SK-N-SH (cell line): ENCODE measurements at regions not wholly inside any gene's neighbourhood (a gene's known extent, or its start where the extent isn't known, plus 50 kb on each side); places are given as distances from the start of the nearest gene placed in this dataset.

Experiments used
- CTCF ChIA-PET: fragments of 300-600, 350-600 bp; formaldehyde crosslinking; extraction: SDS; loops from one replicate; lab custom pipeline; 2021; lab: Yijun Ruan, JAX
- POLR2A ChIA-PET: fragments of 350-600 bp; sonication (Branson Sonifier 250); formaldehyde crosslinking; extraction: SDS; loops from one replicate; lab custom pipeline; 2020; ENCODE audit warnings: antibody characterized with exemption, inconsistent platforms; lab: Yijun Ruan, JAX
- DNase-seq: peaks from one replicate; pipeline ENCODE4 v3.0.0; 2012
- H2AFZ ChIP-seq: fragments of 200-600 bp; sonication (generic); 2 replicates; pipeline ENCODE4 v1.8.1; 2016; ENCODE audit warnings: antibody characterized with exemption, mild to moderate bottlenecking, low read depth
- H3F3A ChIP-seq: fragments of 200-600 bp; sonication (generic); replicated peaks from 2 replicates; pipeline ENCODE3; 2016; ENCODE audit warnings: antibody characterized with exemption, mild to moderate bottlenecking; ENCODE audit not compliant: insufficient read depth
- H3K27ac ChIP-seq, 2 experiments: fragments of 200-500 bp in 1 of 2; fragments of 200-600 bp in 1 of 2; sonication (Bioruptor generic) in 1 of 2; sonication (generic), shearing (Covaris generic) in 1 of 2; 2 replicates each; pipeline versions ENCODE4 v1.5.1 to v1.6.1; 2014 to 2016; ENCODE audit warnings: low read depth in 2 of 2, inconsistent platforms in 1 of 2, low read length in 1 of 2, mild to moderate bottlenecking in 1 of 2, mixed read lengths in 1 of 2
- H3K27me3 ChIP-seq: fragments of 200-600 bp; sonication (generic), shearing (Covaris generic); 2 replicates; pipeline ENCODE4 v1.6.1; 2016; ENCODE audit warnings: mixed run types; ENCODE audit not compliant: insufficient read depth
- H3K36me3 ChIP-seq, 2 experiments: fragments of 200-500 bp in 1 of 2; fragments of 200-600 bp in 1 of 2; sonication (Bioruptor generic) in 1 of 2; sonication (generic) in 1 of 2; replicated peaks in 1 of 2; 2 replicates each; pipeline versions ENCODE3 to v1.5.1; 2014 to 2016; ENCODE audit warnings: low read length in 1 of 2, mild to moderate bottlenecking in 1 of 2; ENCODE audit not compliant: insufficient read depth in 2 of 2, control insufficient read depth in 1 of 2
- H3K4me1 ChIP-seq, 2 experiments: fragments of 200-500 bp in 1 of 2; fragments of 200-600 bp in 1 of 2; sonication (Bioruptor generic) in 1 of 2; sonication (generic), shearing (Covaris generic) in 1 of 2; 2 replicates each; pipeline versions ENCODE4 v1.5.1 to v1.6.1; 2014 to 2016; ENCODE audit warnings: low read depth in 1 of 2, low read length in 1 of 2, mixed run types in 1 of 2; ENCODE audit not compliant: insufficient read depth in 2 of 2, control insufficient read depth in 1 of 2
- H3K4me2 ChIP-seq: fragments of 200-600 bp; sonication (generic), shearing (Covaris generic); 2 replicates; pipeline ENCODE4 v1.6.1; 2017; ENCODE audit warnings: mixed run types
- H3K4me3 ChIP-seq, 2 experiments: fragments of 200-500 bp in 1 of 2; fragments of 200-600 bp in 1 of 2; sonication (Bioruptor generic) in 1 of 2; sonication (generic), shearing (Covaris generic) in 1 of 2; 2 replicates each; pipeline versions ENCODE4 v1.5.1 to v1.8.1; 2014 to 2016; ENCODE audit warnings: low read depth in 2 of 2, inconsistent platforms in 1 of 2, low read length in 1 of 2, mild to moderate bottlenecking in 1 of 2, mixed read lengths in 1 of 2, moderate library complexity in 1 of 2
- H3K79me2 ChIP-seq: fragments of 200-600 bp; sonication (generic); 2 replicates; pipeline ENCODE4 v1.8.1; 2017; ENCODE audit warnings: mild to moderate bottlenecking; ENCODE audit not compliant: insufficient read depth
- H3K9ac ChIP-seq: fragments of 200-600 bp; sonication (generic); 2 replicates; pipeline ENCODE4 v1.6.1; 2017; ENCODE audit warnings: mixed run types
- H3K9me2 ChIP-seq: fragments of 200-600 bp; sonication (generic); 2 replicates; pipeline ENCODE4 v1.6.1; 2017; ENCODE audit warnings: mixed run types
- H3K9me3 ChIP-seq: fragments of 200-600 bp; sonication (generic); 2 replicates; pipeline ENCODE4 v1.6.1; 2017; ENCODE audit warnings: mixed run types, mild to moderate bottlenecking, moderate library complexity
- H4K20me1 ChIP-seq: fragments of 200-600 bp; sonication (generic); 2 replicates; pipeline ENCODE4 v1.6.1; 2017; ENCODE audit warnings: mild to moderate bottlenecking, mixed run types; ENCODE audit not compliant: insufficient read depth
- CTCF ChIP-seq: fragments of 200-600 bp; sonication (generic); IDR thresholded peaks from 2 replicates; pipeline ENCODE4 v1.6.1; 2017; ENCODE audit warnings: antibody characterized with exemption, mild to moderate bottlenecking, moderate library complexity
- GATA2 ChIP-seq: sonication (generic); formaldehyde crosslinking; IDR thresholded peaks from 2 replicates; pipeline ENCODE4 v1.5.0; 2020; ENCODE audit warnings: mild to moderate bottlenecking, missing genetic modification reagents
- IRF3 ChIP-seq: fragments of 150-350 bp; IDR thresholded peaks from 2 replicates; pipeline ENCODE4 v1.6.1; 2016; ENCODE audit warnings: mild to moderate bottlenecking, low read depth, low read length
- PBX3 ChIP-seq: IDR thresholded peaks from 2 replicates; pipeline ENCODE4; 2012
- RAD21 ChIP-seq: IDR thresholded peaks from 2 replicates; pipeline ENCODE4 v1.6.1; 2012; ENCODE audit warnings: mild to moderate bottlenecking, low read length
- RCOR1 ChIP-seq: fragments of 150-350 bp; IDR thresholded peaks from 2 replicates; pipeline ENCODE4 v1.6.1; 2017; ENCODE audit warnings: antibody characterized with exemption, low read length
- SIN3A ChIP-seq: IDR thresholded peaks from 2 replicates; pipeline ENCODE4 v1.6.1; 2012; ENCODE audit warnings: low read depth, mild to moderate bottlenecking, low read length, moderate library complexity, borderline replicate concordance
- SMC3 ChIP-seq: IDR thresholded peaks from 2 replicates; pipeline ENCODE4 v1.6.1; 2012; ENCODE audit warnings: low read depth, low read length, improper control_type of control experiment
- ZBTB33 ChIP-seq: IDR thresholded peaks from 2 replicates; pipeline ENCODE4 v1.4.0; 2012; ENCODE audit warnings: low read depth, borderline replicate concordance
- WGBS: methylation state at CpG from one replicate; pipeline ENCODE4 v1.1.6; 2017; ENCODE audit warnings: low lambda C conversion rate; 5-methylcytosine and 5-hydroxymethylcytosine counted together

GRCh38 chr3:96083610-96084009 lies 730.8 kb upstream of the EPHA6 start:
- Histone ChIP-seq H3K4me2 (no peak overlapping the region), H3F3A (no peaks in the 10 kb centered on the region), H3K4me3 (no peak overlapping the region), H3K4me1 (no peaks in the 10 kb centered on the region), H2AFZ (no peak overlapping the region), H3K27me3 (no peaks in the 10 kb centered on the region), H3K79me2 (no peaks in the 10 kb centered on the region), H4K20me1 (no peaks in the 10 kb centered on the region), H3K9me2 (no peaks in the 10 kb centered on the region), H3K9me3 (no peaks in the 10 kb centered on the region), H3K36me3 (no peaks in the 10 kb centered on the region), H3K9ac (no peak overlapping the region), H3K27ac (no peak overlapping the region)
- ChIA-PET CTCF (interaction anchor here (0.8 kb wide), 1 partner anchor 9 kb away, joined by 3 read pairs; no protein-coding TSS in a partner anchor), POLR2A (no interaction called here)
- no peak for DNase-seq
- WGBS, result 0% methylated on average over 1 of the region's 1 CpG
- TF ChIP-seq IRF3, result no peak
- TF ChIP-seq RCOR1, result no peak
- no peak for TF ChIP-seq ZBTB33
- no peak for TF ChIP-seq SIN3A

- 5% methylated on average over 2 of the region's 2 CpGs for WGBS
- POLR2A ChIA-PET, result no interaction called here
- no peak overlapping the region for H3K27ac ChIP-seq
Observed at GRCh38 chr3:96086018-96086417, 728.4 kb upstream of the EPHA6 start.

More at GRCh38 chr3:96086018-96086417, 728.4 kb upstream of the EPHA6 start:
- no peaks in the 10 kb centered on the region for H3K9me3 ChIP-seq
- H3K4me3 ChIP-seq, result no peak overlapping the region
- H3K79me2 ChIP-seq, result no peaks in the 10 kb centered on the region
- TF ChIP-seq RAD21, result no peak
- no peak for TF ChIP-seq GATA2 (CRISPR knock-in tag)
- TF ChIP-seq SIN3A, result no peak
- no peak for TF ChIP-seq IRF3
- no peak for TF ChIP-seq CTCF
- no peak for TF ChIP-seq PBX3
- TF ChIP-seq ZBTB33, result no peak
- no peak for TF ChIP-seq SMC3
- CTCF ChIA-PET, result no interaction called here
- H3K4me1 ChIP-seq, result no peaks in the 10 kb centered on the region
- H4K20me1 ChIP-seq, result no peaks in the 10 kb centered on the region
- H3K9me2 ChIP-seq, result no peaks in the 10 kb centered on the region
- H3K4me2 ChIP-seq, result no peak overlapping the region
- no peak for DNase-seq
- H3K36me3 ChIP-seq, result no peaks in the 10 kb centered on the region
- no peaks in the 10 kb centered on the region for H3K27me3 ChIP-seq
- no peak overlapping the region for H3K9ac ChIP-seq
- no peak overlapping the region for H2AFZ ChIP-seq
- H3F3A ChIP-seq, result no peaks in the 10 kb centered on the region
